HL-60 (cell line): ENCODE measurements at regions not wholly inside any gene's neighbourhood (a gene's known extent, or its start where the extent isn't known, plus 50 kb on each side); places are given as distances from the start of the nearest gene placed in this dataset.
"Not testable (repeated sequence)": the region's sequence is repeated elsewhere in the genome, so short reads cannot be mapped to it uniquely, and the experiment has no call there.

Source experiments
- CTCF ChIP-seq: IDR thresholded peaks from one replicate; pipeline ENCODE4 v1.5.1; 2011; ENCODE audit warnings: low read length, control low read depth, inconsistent platforms; ENCODE audit not compliant: insufficient read depth
- GABPA ChIP-seq: IDR thresholded peaks from 2 replicates; pipeline ENCODE4 v1.6.1; 2012; ENCODE audit warnings: low read depth
- REST ChIP-seq: IDR thresholded peaks from 2 replicates; pipeline ENCODE4 v1.6.1; 2012; ENCODE audit warnings: low read depth; ENCODE audit not compliant: insufficient replicate concordance

- not testable (repeated sequence) for TF ChIP-seq CTCF, GABPA, REST
Observed at GRCh38 chr9:12333966-12334365, 359.2 kb upstream of the TYRP1 start.
